ENCODE measurements at regions not wholly inside any gene's neighbourhood (a gene's known extent, or its start where the extent isn't known, plus 50 kb on each side); places are given as distances from the start of the nearest gene placed in this dataset.

DNA sequence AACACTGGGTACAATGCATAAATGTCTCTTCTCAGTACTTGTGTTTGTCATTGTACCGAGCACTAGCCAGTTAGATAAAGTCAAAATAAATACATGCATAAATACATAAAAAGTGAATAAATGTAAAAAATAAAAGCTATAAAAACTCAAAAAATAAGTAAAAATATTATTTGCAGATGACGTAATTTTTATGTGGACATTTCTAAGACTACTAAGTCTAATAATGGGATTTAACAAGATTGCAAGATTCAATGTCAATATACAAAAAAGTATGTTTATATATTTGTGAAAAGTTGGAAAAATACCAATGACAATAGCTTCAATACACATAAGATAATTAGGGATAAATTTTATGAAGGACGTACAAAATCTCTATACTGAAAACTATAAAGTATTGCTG, 639.6 kb downstream of the CBLN4 start:
- Histone ChIP-seq H3K9me3 (no peaks in the 10 kb centered on the region), H3K4me3 (no peak overlapping the region), H3K4me1 (ENCODE audit: control insufficient read depth in 1 of 2, low read depth in 2 of 2) (no peaks in the 10 kb centered on the region), H3K27ac (no peak overlapping the region), H3K27me3 (replicated peaks; ENCODE audit: insufficient read depth) (no peaks in the 10 kb centered on the region), H3K36me3 (no peaks in the 10 kb centered on the region)
- ATAC-seq (ENCODE audit: insufficient number of reproducible peaks, low FRiP score, low read depth) (no peak), DNase-seq (ENCODE audit: low spot score) (no peak)
- TF ChIP-seq, protein P1, sequence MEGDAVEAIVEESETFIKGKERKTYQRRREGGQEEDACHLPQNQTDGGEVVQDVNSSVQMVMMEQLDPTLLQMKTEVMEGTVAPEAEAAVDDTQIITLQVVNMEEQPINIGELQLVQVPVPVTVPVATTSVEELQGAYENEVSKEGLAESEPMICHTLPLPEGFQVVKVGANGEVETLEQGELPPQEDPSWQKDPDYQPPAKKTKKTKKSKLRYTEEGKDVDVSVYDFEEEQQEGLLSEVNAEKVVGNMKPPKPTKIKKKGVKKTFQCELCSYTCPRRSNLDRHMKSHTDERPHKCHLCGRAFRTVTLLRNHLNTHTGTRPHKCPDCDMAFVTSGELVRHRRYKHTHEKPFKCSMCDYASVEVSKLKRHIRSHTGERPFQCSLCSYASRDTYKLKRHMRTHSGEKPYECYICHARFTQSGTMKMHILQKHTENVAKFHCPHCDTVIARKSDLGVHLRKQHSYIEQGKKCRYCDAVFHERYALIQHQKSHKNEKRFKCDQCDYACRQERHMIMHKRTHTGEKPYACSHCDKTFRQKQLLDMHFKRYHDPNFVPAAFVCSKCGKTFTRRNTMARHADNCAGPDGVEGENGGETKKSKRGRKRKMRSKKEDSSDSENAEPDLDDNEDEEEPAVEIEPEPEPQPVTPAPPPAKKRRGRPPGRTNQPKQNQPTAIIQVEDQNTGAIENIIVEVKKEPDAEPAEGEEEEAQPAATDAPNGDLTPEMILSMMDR (IDR thresholded peaks at IDR 0.05) = no peak

DNA sequence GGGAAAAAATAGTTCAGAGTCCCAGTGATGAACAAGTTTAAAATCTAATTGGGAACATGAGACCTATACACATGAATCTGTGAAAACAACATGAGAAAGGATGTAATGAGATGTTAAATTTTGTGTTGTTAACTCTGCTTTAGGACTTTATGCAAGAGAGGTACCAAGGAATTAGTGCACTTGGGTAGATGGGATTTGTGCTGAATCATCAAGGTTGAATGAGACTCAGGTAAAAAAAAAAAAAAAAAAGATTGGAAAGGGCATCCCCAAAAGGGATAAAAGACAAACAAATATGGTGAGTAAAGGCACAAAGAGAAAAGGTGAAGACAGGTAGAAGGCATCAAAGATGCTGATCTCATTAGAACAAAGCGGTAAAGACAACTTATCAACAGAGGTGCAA, 644.4 kb downstream of the CBLN4 start:
- Histone ChIP-seq H3K36me3 (no peaks in the 10 kb centered on the region), H3K9me3 (no peaks in the 10 kb centered on the region), H3K4me1 (ENCODE audit: control insufficient read depth in 1 of 2, low read depth in 2 of 2) (no peaks in the 10 kb centered on the region), H3K27me3 (replicated peaks; ENCODE audit: insufficient read depth) (no peaks in the 10 kb centered on the region), H3K4me3 (no peak overlapping the region), H3K27ac (no peak overlapping the region)
- no peak for ATAC-seq (ENCODE audit: insufficient number of reproducible peaks, low FRiP score, low read depth)
- DNase-seq (ENCODE audit: low spot score) = no peak
- TF ChIP-seq, protein P1 (IDR thresholded peaks at IDR 0.05) = no peak

DNA sequence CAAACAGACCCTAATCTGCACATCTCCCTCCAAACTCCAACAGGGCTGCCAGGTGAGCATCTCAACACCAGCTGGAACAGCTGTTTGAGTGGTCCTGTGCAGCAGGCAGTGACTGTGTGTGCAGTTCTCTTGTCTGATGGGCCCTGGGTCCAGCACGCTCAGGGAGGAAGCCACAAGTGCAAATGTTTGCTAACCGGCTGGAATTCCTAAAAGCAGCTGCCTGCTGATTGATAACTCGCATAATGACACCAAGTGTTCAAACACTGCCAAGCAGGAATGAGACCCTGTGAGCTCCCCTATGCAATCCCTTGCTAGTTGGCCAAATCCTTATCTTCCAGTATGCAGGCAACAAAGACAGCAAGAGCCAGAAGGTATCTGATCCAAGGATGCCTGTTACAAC, 650.6 kb downstream of the CBLN4 start:
- no peak for DNase-seq (ENCODE audit: low spot score)
- no peak overlapping the region for H3K27ac ChIP-seq
- H3K4me3 ChIP-seq = no peak overlapping the region
- TF ChIP-seq, protein P1 (IDR thresholded peaks at IDR 0.05) = no peak
- no peaks in the 10 kb centered on the region for H3K9me3 ChIP-seq
- H3K4me1 ChIP-seq (ENCODE audit: control insufficient read depth in 1 of 2, low read depth in 2 of 2) = no peaks in the 10 kb centered on the region
- H3K36me3 ChIP-seq = no peaks in the 10 kb centered on the region
- no peak for ATAC-seq (ENCODE audit: insufficient number of reproducible peaks, low FRiP score, low read depth)
- H3K27me3 ChIP-seq (replicated peaks; ENCODE audit: insufficient read depth) = no peaks in the 10 kb centered on the region

DNA sequence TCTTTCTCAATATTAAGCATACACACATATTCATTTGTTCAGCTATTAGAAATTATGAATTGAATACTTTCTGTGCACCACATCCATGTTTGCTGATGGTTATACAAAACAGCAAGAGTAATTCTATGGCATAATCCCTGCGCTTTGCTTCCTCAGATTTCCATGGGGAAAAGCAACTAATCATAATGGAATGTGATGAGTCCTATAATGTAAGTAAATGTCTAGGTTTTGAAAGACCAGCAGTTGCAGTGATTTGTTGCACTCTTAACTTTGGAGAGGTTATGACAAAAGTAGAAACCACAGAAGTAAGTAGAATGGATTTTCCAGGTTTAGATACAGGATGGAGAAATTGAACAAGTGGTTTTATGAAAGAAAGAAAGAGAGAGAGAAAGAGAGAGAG, 652.1 kb downstream of the CBLN4 start:
- H3K4me1 ChIP-seq (ENCODE audit: control insufficient read depth in 1 of 2, low read depth in 2 of 2) = no peaks in the 10 kb centered on the region
- no peaks in the 10 kb centered on the region for H3K27me3 ChIP-seq (replicated peaks; ENCODE audit: insufficient read depth)
- DNase-seq (ENCODE audit: low spot score) (no peak), ATAC-seq (ENCODE audit: insufficient number of reproducible peaks, low FRiP score, low read depth) (no peak)
- no peaks in the 10 kb centered on the region for H3K9me3 ChIP-seq
- no peaks in the 10 kb centered on the region for H3K36me3 ChIP-seq
- no peak overlapping the region for H3K4me3 ChIP-seq
- TF ChIP-seq, protein P1 (IDR thresholded peaks at IDR 0.05) = no peak
- H3K27ac ChIP-seq = no peak overlapping the region

DNA sequence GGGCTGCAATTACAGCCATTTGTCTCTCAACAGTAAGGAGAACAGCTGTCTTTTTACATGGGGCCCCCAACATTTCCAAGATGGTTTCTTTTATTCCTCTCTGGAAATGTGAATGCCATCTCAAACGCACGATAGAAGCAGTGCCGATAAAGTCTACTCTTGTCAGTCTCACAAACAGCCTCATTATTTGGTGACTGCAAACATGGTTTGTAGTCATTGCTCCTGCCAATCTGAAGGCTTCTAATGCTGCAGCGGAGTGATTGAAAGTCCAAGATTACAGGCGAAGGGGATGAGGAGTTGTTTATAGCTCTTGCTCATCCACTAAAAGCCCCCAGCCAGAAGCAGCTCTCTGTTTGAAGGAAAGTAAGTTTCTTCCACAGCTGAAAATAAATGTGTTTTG, 657.1 kb downstream of the CBLN4 start:
- no peaks in the 10 kb centered on the region for H3K36me3 ChIP-seq
- DNase-seq (ENCODE audit: low spot score) (no peak), ATAC-seq (ENCODE audit: insufficient number of reproducible peaks, low FRiP score, low read depth) (no peak)
- H3K27me3 ChIP-seq (replicated peaks; ENCODE audit: insufficient read depth) = no peaks in the 10 kb centered on the region
- no peaks in the 10 kb centered on the region for H3K9me3 ChIP-seq
- H3K27ac ChIP-seq = no peak overlapping the region
- no peaks in the 10 kb centered on the region for H3K4me1 ChIP-seq (ENCODE audit: control insufficient read depth in 1 of 2, low read depth in 2 of 2)
- no peak overlapping the region for H3K4me3 ChIP-seq
- TF ChIP-seq, protein P1 (IDR thresholded peaks at IDR 0.05) = no peak
